Activated CD4-positive, alpha-beta T cell treated with anti-CD3 and anti-CD28 coated beads, Interleukin-2, amount 50 U/mL, for 4 hours (primary cell): ENCODE measurements at regions not wholly inside any gene's neighbourhood (a gene's known extent, or its start where the extent isn't known, plus 50 kb on each side); places are given as distances from the start of the nearest gene placed in this dataset.
"Not testable (repeated sequence)": the region's sequence is repeated elsewhere in the genome, so short reads cannot be mapped to it uniquely, and the experiment has no call there.

ENCODE experiments used
- DNase-seq, 2 experiments: peaks; one replicate each; pipeline ENCODE4 v3.0.0-alpha.2; 2020

- no peak for DNase-seq
These were observed 323.1 kb upstream of the KIAA1217 start for GRCh38 chr10:23885853-23886252.

GRCh38 chr10:23886355-23886754, 322.6 kb upstream of the KIAA1217 start:
- DNase-seq: no peak

- DNase-seq: no peak
These were observed 317.6 kb upstream of the KIAA1217 start for GRCh38 chr10:23891301-23891700.

- no peak for DNase-seq
These were observed 316.6 kb upstream of the KIAA1217 start for GRCh38 chr10:23892296-23892695.

- no peak for DNase-seq
These were observed 311.7 kb upstream of the KIAA1217 start for GRCh38 chr10:23897267-23897666.

GRCh38 chr10:23897861-23898260, 311.1 kb upstream of the KIAA1217 start:
- DNase-seq: no peak

GRCh38 chr10:23899166-23899565, 309.8 kb upstream of the KIAA1217 start:
- no peak for DNase-seq

- DNase-seq: no peak
These were observed 298.6 kb upstream of the KIAA1217 start for GRCh38 chr10:23910291-23910690.

GRCh38 chr10:23912884-23913404, 296.0 kb upstream of the KIAA1217 start:
- DNase-seq: no peak

GRCh38 chr10:23914641-23915040, 294.3 kb upstream of the KIAA1217 start:
- no peak for DNase-seq

GRCh38 chr10:23917251-23917840, 291.6 kb upstream of the KIAA1217 start:
- no peak for DNase-seq

GRCh38 chr10:23918090-23918723, 290.7 kb upstream of the KIAA1217 start:
- no peak for DNase-seq

- DNase-seq: no peak
These were observed 290.1 kb upstream of the KIAA1217 start for GRCh38 chr10:23918839-23919238.

GRCh38 chr10:23927576-23928325, 281.2 kb upstream of the KIAA1217 start:
- no peak for DNase-seq

GRCh38 chr10:23934023-23934422, 274.9 kb upstream of the KIAA1217 start:
- not testable (repeated sequence) for DNase-seq

GRCh38 chr10:23945845-23946244, 263.1 kb upstream of the KIAA1217 start:
- DNase-seq: no peak

- no peak for DNase-seq
These were observed 257.1 kb upstream of the KIAA1217 start for GRCh38 chr10:23951841-23952240.

GRCh38 chr10:23955456-23956225, 253.3 kb upstream of the KIAA1217 start:
- DNase-seq: no peak

- DNase-seq: no peak
These were observed 243.8 kb upstream of the KIAA1217 start for GRCh38 chr10:23965123-23965522.

- no peak for DNase-seq
These were observed 243.1 kb upstream of the KIAA1217 start for GRCh38 chr10:23965880-23966279.

GRCh38 chr10:23966504-23967051, 242.4 kb upstream of the KIAA1217 start:
- DNase-seq: no peak

- no peak for DNase-seq
These were observed 240.6 kb upstream of the KIAA1217 start for GRCh38 chr10:23968301-23968700.

- no peak for DNase-seq
These were observed 234.1 kb upstream of the KIAA1217 start for GRCh38 chr10:23974746-23975272.
